HepG2 (cell line): ENCODE measurements at regions not wholly inside any gene's neighbourhood (a gene's known extent, or its start where the extent isn't known, plus 50 kb on each side); places are given as distances from the start of the nearest gene placed in this dataset.

Source experiments
- ATF7-NPFF ChIP-seq: sonication (generic); formaldehyde crosslinking; IDR thresholded peaks from 2 replicates; pipeline ENCODE4 v1.8.1; 2023; ENCODE audit warnings: mild to moderate bottlenecking, low read depth, missing genetic modification reagents, moderate library complexity
- ELF3 ChIP-seq: IDR thresholded peaks from 2 replicates; pipeline ENCODE4 v1.6.1; 2016; ENCODE audit warnings: missing genetic modification reagents, missing compliant biosample characterization
- EP300 ChIP-seq, 3 experiments: sonication (generic) in 1 of 3; formaldehyde crosslinking in 1 of 3; IDR thresholded peaks; 2 replicates each; pipeline versions ENCODE4 v1.5.1 to v1.6.1; 2011 to 2020; ENCODE audit warnings: low read depth in 2 of 3, low read length in 2 of 3, borderline replicate concordance in 1 of 3, improper control_type of control experiment in 1 of 3, mild to moderate bottlenecking in 1 of 3, missing genetic modification reagents in 1 of 3, moderate library complexity in 1 of 3
- HNF1A ChIP-seq, 2 experiments: sonication (generic) in 1 of 2; formaldehyde crosslinking in 1 of 2; IDR thresholded peaks; 2 replicates each; pipeline versions ENCODE4 v1.4.0 to v1.6.1; 2016 to 2020; ENCODE audit warnings: borderline replicate concordance in 1 of 2, low read depth in 1 of 2, mild to moderate bottlenecking in 1 of 2, missing genetic modification reagents in 1 of 2
- MTA1 ChIP-seq: sonication (generic); formaldehyde crosslinking; IDR thresholded peaks from 2 replicates; pipeline ENCODE4 v1.4.0; 2020; ENCODE audit warnings: missing genetic modification reagents, mild to moderate bottlenecking, borderline replicate concordance
- NRL ChIP-seq: sonication (generic); formaldehyde crosslinking; IDR thresholded peaks from 2 replicates; pipeline ENCODE4 v1.5.0; 2020; ENCODE audit warnings: missing genetic modification reagents, mild to moderate bottlenecking, moderate library complexity, borderline replicate concordance
- USF2 ChIP-seq, 2 experiments: sonication (generic) in 1 of 2; formaldehyde crosslinking in 1 of 2; IDR thresholded peaks; 2 replicates each; pipeline versions ENCODE4 v1.5.1 to v1.6.1; 2011 to 2020; ENCODE audit warnings: borderline replicate concordance in 1 of 2, low read depth in 1 of 2, low read length in 1 of 2, mild to moderate bottlenecking in 1 of 2, missing genetic modification reagents in 1 of 2, moderate library complexity in 1 of 2
- ZNF891 ChIP-seq: sonication (generic); formaldehyde crosslinking; IDR thresholded peaks from 2 replicates; pipeline ENCODE4 v1.5.0; 2020; ENCODE audit warnings: mild to moderate bottlenecking, missing genetic modification reagents
- TF ChIP-seq, protein P1 (sequence below): sonication (generic); formaldehyde crosslinking; IDR thresholded peaks from 2 replicates; pipeline ENCODE4 v1.4.0; 2020; ENCODE audit warnings: mild to moderate bottlenecking, missing genetic modification reagents
- TF ChIP-seq, protein P2 (sequence below): sonication (generic); formaldehyde crosslinking; IDR thresholded peaks from 2 replicates; pipeline ENCODE4 v1.4.0; 2020; ENCODE audit warnings: mild to moderate bottlenecking, missing genetic modification reagents, borderline replicate concordance
- TF ChIP-seq, protein P3 (sequence below): sonication (generic); formaldehyde crosslinking; IDR thresholded peaks from 2 replicates; pipeline ENCODE4 v1.5.1; 2020; ENCODE audit warnings: missing genetic modification reagents, mild to moderate bottlenecking, borderline replicate concordance

- TF ChIP-seq EP300 (IDR thresholded peaks at IDR 0.05; ENCODE audit: low read depth in 2 of 2, low read length in 2 of 2) (peak; percentile 64 to 71; a peak in 3 of 4 replicates), EP300 (CRISPR knock-in tag; IDR thresholded peaks at IDR 0.05; ENCODE audit: borderline replicate concordance) (peak; percentile 78), NRL (CRISPR knock-in tag) (peak; percentile 73), ZNF891 (CRISPR knock-in tag) (0 out of 2 replicates have a peak, but pooled peaks have one; percentile 49), MTA1 (CRISPR knock-in tag) (peak; percentile 33; the same call in 1 of the 2 replicates), HNF1A (IDR thresholded peaks at IDR 0.05; ENCODE audit: low read depth) (no peak), HNF1A (CRISPR knock-in tag; IDR thresholded peaks at IDR 0.05; ENCODE audit: borderline replicate concordance) (peak; percentile 37; the same call in 1 of the 2 replicates), USF2 (IDR thresholded peaks at IDR 0.05; ENCODE audit: low read depth, low read length) (no peak), USF2 (CRISPR knock-in tag; IDR thresholded peaks at IDR 0.05; ENCODE audit: borderline replicate concordance) (no peak), ATF7-NPFF (CRISPR knock-in tag) (no peak), ELF3 (CRISPR knock-in tag) (peak; percentile 45; the same call in 1 of the 2 replicates)
- TF ChIP-seq, protein P1, sequence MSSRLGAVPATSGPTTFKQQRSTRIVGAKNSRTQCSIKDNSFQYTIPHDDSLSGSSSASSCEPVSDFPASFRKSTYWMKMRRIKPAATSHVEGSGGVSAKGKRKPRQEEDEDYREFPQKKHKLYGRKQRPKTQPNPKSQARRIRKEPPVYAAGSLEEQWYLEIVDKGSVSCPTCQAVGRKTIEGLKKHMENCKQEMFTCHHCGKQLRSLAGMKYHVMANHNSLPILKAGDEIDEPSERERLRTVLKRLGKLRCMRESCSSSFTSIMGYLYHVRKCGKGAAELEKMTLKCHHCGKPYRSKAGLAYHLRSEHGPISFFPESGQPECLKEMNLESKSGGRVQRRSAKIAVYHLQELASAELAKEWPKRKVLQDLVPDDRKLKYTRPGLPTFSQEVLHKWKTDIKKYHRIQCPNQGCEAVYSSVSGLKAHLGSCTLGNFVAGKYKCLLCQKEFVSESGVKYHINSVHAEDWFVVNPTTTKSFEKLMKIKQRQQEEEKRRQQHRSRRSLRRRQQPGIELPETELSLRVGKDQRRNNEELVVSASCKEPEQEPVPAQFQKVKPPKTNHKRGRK: no peak
- TF ChIP-seq, protein P2, sequence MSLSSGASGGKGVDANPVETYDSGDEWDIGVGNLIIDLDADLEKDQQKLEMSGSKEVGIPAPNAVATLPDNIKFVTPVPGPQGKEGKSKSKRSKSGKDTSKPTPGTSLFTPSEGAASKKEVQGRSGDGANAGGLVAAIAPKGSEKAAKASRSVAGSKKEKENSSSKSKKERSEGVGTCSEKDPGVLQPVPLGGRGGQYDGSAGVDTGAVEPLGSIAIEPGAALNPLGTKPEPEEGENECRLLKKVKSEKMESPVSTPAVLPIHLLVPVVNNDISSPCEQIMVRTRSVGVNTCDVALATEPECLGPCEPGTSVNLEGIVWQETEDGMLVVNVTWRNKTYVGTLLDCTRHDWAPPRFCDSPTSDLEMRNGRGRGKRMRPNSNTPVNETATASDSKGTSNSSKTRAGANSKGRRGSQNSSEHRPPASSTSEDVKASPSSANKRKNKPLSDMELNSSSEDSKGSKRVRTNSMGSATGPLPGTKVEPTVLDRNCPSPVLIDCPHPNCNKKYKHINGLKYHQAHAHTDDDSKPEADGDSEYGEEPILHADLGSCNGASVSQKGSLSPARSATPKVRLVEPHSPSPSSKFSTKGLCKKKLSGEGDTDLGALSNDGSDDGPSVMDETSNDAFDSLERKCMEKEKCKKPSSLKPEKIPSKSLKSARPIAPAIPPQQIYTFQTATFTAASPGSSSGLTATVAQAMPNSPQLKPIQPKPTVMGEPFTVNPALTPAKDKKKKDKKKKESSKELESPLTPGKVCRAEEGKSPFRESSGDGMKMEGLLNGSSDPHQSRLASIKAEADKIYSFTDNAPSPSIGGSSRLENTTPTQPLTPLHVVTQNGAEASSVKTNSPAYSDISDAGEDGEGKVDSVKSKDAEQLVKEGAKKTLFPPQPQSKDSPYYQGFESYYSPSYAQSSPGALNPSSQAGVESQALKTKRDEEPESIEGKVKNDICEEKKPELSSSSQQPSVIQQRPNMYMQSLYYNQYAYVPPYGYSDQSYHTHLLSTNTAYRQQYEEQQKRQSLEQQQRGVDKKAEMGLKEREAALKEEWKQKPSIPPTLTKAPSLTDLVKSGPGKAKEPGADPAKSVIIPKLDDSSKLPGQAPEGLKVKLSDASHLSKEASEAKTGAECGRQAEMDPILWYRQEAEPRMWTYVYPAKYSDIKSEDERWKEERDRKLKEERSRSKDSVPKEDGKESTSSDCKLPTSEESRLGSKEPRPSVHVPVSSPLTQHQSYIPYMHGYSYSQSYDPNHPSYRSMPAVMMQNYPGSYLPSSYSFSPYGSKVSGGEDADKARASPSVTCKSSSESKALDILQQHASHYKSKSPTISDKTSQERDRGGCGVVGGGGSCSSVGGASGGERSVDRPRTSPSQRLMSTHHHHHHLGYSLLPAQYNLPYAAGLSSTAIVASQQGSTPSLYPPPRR (CRISPR knock-in tag): 0 out of 2 replicates have a peak, but pooled peaks have one; percentile 23
- TF ChIP-seq, protein P3, sequence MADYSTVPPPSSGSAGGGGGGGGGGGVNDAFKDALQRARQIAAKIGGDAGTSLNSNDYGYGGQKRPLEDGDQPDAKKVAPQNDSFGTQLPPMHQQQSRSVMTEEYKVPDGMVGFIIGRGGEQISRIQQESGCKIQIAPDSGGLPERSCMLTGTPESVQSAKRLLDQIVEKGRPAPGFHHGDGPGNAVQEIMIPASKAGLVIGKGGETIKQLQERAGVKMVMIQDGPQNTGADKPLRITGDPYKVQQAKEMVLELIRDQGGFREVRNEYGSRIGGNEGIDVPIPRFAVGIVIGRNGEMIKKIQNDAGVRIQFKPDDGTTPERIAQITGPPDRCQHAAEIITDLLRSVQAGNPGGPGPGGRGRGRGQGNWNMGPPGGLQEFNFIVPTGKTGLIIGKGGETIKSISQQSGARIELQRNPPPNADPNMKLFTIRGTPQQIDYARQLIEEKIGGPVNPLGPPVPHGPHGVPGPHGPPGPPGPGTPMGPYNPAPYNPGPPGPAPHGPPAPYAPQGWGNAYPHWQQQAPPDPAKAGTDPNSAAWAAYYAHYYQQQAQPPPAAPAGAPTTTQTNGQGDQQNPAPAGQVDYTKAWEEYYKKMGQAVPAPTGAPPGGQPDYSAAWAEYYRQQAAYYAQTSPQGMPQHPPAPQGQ (CRISPR knock-in tag): peak; percentile 81; the same call in 1 of the 2 replicates
Observed at GRCh38 chr20:50372770-50373088, 137.5 kb upstream of the PTPN1 start (continued).
